ENCODE measurements at regions not wholly inside any gene's neighbourhood (a gene's known extent, or its start where the extent isn't known, plus 50 kb on each side); places are given as distances from the start of the nearest gene placed in this dataset.
"Not testable (repeated sequence)": the region's sequence is repeated elsewhere in the genome, so short reads cannot be mapped to it uniquely, and the experiment has no call there.

DNA sequence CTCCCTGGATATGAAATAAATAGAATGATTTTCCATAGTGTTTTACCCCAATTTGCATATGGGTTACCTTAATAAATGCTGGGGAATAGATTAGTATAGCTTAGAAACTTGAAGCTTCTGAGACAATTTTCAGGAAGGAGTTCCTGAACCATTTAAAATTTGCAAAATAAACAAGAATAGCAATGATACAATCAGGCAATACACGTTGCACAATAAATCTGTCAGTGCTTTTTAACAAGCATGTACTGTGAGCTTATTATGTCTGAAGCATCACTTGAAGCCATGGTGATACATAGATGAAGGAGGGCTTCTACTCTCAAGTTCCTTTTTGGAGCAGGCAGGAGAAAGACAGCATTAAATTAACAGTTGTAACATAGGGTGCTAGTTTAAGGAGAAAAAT is 84.2 kb upstream of the WDFY3 start:
- Histone ChIP-seq H3K9me3 (peaks cover 0 to 22% (median 2%) of the 10 kb centered on the region in 12 donors), H3K27me3 (no peaks in the 10 kb centered on the region), H3K4me1 (no peaks in the 10 kb centered on the region), H3K4me3 (no peak overlapping the region), H3K36me3 (no peaks in the 10 kb centered on the region), H3K27ac (no peak overlapping the region)
- TF ChIP-seq CTCF (IDR thresholded peaks at IDR 0.05) (no peak), POLR2A (IDR thresholded peaks at IDR 0.05) (no peak)
- no peak for DNase-seq
- intact Hi-C loops (cut with DNase I): no loop called here
- no peak for ATAC-seq
- whole genome bisulfite sequencing, 4 donors: 42 to 57% (median 46%) methylated on average over 1 of the region's 1 CpG

DNA sequence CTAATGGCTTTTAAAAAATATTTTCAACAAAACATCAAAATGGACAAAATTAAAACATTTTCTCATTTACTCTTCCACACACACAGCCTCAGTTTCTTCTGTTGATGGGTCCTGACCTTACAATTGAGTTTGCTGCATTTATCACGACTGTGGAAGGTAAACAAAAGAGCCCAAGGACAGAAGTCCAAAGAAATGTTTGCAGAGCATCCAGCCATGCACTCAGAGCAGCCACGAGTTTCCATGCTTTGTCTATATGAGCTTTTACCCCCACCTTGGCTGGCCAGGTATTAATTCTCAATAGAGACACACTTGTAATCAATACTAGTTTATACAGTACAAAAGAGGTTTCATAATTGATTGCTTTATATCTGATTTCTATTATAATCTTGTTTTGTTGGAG is 85.0 kb upstream of the WDFY3 start:
- no peaks in the 10 kb centered on the region for H3K4me1 ChIP-seq
- no peak for DNase-seq
- H3K9me3 ChIP-seq: peaks cover 0 to 22% (median 2%) of the 10 kb centered on the region in 12 donors
- H3K4me3 ChIP-seq: no peak overlapping the region
- H3K27ac ChIP-seq: no peak overlapping the region
- 43 to 51% (median 49%) methylated on average over 2 of the region's 2 CpGs for WGBS, 4 donors
- intact Hi-C loops (cut with DNase I): no loop called here
- no peaks in the 10 kb centered on the region for H3K36me3 ChIP-seq
- no peaks in the 10 kb centered on the region for H3K27me3 ChIP-seq
- TF ChIP-seq POLR2A (IDR thresholded peaks at IDR 0.05) (no peak), CTCF (IDR thresholded peaks at IDR 0.05) (no peak)
- no peak for ATAC-seq

- not testable (repeated sequence) for ATAC-seq, H3K4me3 ChIP-seq
- 65 to 79% (median 73%) methylated on average over 3 of the region's 3 CpGs for WGBS, 4 donors
Measured at GRCh38 chr4:85054925-85055324, 88.4 kb upstream of the WDFY3 start.

DNA sequence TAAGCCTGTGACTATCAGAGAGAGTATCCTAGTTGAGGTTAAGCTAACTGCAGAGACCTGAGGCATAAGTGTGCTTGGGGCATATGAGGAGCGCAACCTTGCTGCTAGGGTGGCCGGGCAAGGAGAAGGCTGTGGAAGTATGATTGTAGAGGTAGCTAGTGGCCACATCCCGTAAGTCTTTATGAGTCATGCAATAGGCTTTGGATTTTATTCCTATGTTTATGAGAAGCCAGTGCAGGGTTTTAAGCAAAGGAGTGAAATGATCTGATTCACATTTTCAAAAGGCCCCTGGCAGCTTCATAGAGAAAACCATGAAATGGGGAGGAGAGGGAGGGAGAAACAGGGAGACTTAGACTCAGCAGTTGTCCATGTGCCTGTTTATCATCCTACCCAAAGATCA is 92.1 kb upstream of the WDFY3 start:
- no peak overlapping the region for H3K4me3 ChIP-seq
- no peak overlapping the region for H3K27ac ChIP-seq
- no peaks in the 10 kb centered on the region for H3K27me3 ChIP-seq
- H3K9me3 ChIP-seq: no peaks in the 10 kb centered on the region
- ATAC-seq: no peak
- no peak for TF ChIP-seq CTCF (IDR thresholded peaks at IDR 0.05)
- TF ChIP-seq POLR2A (IDR thresholded peaks at IDR 0.05): no peak
- intact Hi-C loops (cut with DNase I): no loop called here
- H3K4me1 ChIP-seq: no peaks in the 10 kb centered on the region
- 87 to 96% (median 92%) methylated on average over 3 of the region's 3 CpGs for WGBS, 4 donors
- no peaks in the 10 kb centered on the region for H3K36me3 ChIP-seq
- no peak for DNase-seq

More at GRCh38 chr4:85054925-85055324, 88.4 kb upstream of the WDFY3 start:
- H3K27me3 ChIP-seq; H3K36me3 ChIP-seq; H3K4me1 ChIP-seq; H3K9me3 ChIP-seq; intact Hi-C loops (cut with DNase I); DNase-seq; H3K27ac ChIP-seq: not testable (repeated sequence)

DNA sequence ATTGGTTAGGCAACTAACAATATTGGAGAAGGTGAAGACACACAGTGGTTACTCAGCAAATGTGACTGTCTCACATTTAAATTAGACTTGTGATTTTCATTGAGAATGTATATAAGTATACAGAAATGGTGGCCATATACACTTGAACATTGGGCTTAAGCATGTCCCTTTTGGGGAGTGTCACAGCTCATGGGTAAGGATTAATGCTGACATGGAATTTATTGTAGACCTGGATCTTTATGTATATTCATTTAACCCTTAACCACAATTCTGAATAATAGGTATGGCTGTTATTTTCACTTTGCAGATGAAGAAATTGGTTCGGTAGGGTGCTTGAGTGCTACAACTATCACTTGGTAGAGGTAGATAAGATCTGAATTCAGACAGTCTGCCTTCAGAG is 95.5 kb upstream of the WDFY3 start:
- intact Hi-C loops (cut with DNase I): no loop called here
- H3K9me3 ChIP-seq: no peaks in the 10 kb centered on the region

More for the DNA sequence above, 95.5 kb upstream of the WDFY3 start:
- H3K27me3 ChIP-seq: no peaks in the 10 kb centered on the region
- ATAC-seq (no peak), DNase-seq (no peak)
- no peak overlapping the region for H3K4me3 ChIP-seq
- no peaks in the 10 kb centered on the region for H3K4me1 ChIP-seq
- WGBS, 4 donors: 72 to 88% (median 82%) methylated on average over 1 of the region's 1 CpG
- TF ChIP-seq CTCF (IDR thresholded peaks at IDR 0.05) (no peak), POLR2A (IDR thresholded peaks at IDR 0.05) (no peak)
- H3K36me3 ChIP-seq: no peaks in the 10 kb centered on the region
- no peak overlapping the region for H3K27ac ChIP-seq
